ENCODE measurements at regions not wholly inside any gene's neighbourhood (a gene's known extent, or its start where the extent isn't known, plus 50 kb on each side); places are given as distances from the start of the nearest gene placed in this dataset.

DNA sequence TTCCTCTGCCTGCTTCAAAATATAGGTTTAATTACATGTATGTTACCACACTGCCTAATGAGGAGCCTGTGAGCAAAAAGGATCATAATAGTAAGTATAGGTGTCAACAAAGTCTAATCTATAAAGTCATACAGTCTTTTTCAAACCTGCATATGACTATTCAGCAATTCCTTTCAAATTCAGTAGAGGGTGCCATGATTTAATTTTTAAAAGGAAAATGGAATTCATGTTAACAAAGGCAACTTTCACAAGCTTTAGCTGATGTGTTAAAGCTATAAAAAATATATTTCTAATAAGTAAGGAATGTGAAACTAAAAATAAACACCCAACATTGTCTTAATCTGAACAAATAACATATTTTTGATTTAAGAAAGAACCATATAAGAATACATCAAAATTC lies 52.1 kb downstream of the MPP7 start:
- peak; percentile 12 for DNase-seq (ENCODE audit: low spot score)

DNA sequence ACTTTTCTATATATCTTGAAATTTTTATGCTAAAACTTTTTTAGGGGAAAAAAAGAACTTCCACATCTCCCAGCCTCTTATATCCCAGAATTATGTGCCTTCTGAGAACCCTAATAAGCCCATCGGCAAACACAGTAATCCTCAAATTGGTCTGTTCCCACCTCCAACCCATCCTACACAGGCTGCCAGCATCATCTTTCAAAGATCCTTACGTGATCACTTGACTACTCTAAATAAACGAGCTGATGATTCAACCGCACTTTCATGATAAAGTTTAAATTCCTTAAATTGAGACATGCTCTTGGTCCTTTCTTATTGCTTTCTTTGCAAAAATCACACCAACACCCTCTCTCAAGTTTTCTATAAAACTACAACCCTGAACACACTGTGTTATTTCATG lies 52.5 kb downstream of the MPP7 start:
- DNase-seq (ENCODE audit: low spot score): no peak

DNA sequence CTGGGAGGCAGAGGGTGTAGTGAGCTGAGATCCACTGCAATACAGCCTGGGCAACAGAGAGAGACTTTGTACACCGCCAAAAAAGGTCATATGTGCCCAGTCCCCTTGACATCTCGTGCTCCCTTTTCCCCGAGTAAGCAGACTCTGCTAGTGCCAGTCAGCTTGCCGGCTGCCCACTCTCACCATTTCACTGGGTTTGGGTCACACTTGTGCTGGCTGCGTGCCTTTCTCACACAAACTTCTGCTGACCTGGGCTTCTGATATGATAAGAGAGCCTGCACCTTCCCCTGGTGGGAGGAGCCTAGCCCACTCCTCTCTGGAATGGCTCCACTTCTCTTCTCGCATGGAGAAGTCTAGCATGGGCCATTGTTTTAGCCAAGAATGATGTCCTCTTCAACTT lies 53.4 kb downstream of the MPP7 start:
- no peak for DNase-seq (ENCODE audit: low spot score)

DNA sequence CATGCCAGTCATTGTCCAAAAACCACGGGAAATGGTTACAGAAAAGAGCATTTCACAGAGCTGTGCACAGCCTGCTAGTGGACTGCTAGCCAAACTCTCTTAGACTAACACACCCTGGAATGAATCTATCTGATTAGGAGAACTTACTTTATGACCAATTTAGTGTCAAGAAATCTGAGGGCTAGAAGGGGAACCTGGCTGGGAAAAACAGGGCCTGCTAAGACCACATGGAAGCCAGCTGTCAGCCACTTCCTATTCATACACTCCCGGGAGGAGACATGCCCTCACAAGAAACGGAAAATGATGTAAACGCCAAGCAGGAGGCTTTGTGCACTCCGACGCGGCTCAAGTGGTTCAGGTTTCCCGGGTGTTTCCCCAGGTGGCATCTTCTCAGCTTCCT lies 54.8 kb downstream of the MPP7 start:
- no peak for DNase-seq (ENCODE audit: low spot score)

DNA sequence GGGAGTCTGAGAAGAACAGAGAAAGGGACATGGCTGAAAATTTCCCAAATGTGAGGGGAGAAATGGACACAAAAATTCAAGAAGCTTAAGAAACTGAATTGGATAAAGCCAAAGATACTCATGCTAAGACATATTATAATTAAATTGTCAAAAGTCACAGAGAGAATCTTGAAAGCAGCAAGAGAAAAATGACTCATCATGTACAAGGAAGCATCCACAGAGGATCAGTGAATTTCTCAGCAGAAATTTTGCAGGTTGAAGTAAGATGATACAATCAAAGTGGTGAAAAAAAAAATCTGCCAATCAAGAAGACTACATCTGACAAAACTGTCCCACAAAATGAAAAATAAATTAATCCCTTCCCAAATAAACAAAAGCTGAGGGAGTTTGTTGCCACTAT lies 56.8 kb downstream of the MPP7 start:
- no peak for DNase-seq (ENCODE audit: low spot score)

DNA sequence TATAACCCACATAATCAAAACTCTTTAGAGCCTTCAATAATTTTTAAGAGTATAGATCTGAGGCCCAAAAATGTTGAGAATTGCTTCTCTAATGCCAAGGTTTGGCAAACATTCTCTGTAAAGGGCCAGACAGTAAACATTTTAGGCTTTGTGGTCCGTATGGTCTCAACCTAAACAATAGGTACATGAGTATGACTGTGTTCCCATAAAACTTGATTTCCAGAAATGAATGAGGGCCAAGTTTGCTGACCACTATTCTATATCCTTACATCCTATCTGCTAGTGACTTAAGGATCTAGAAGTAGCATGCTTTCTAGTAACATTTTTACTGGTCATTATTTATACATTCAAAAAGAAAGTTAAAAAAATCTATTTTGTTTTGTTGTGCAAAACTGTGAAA lies 58.9 kb downstream of the MPP7 start:
- no peak for DNase-seq (ENCODE audit: low spot score)

DNA sequence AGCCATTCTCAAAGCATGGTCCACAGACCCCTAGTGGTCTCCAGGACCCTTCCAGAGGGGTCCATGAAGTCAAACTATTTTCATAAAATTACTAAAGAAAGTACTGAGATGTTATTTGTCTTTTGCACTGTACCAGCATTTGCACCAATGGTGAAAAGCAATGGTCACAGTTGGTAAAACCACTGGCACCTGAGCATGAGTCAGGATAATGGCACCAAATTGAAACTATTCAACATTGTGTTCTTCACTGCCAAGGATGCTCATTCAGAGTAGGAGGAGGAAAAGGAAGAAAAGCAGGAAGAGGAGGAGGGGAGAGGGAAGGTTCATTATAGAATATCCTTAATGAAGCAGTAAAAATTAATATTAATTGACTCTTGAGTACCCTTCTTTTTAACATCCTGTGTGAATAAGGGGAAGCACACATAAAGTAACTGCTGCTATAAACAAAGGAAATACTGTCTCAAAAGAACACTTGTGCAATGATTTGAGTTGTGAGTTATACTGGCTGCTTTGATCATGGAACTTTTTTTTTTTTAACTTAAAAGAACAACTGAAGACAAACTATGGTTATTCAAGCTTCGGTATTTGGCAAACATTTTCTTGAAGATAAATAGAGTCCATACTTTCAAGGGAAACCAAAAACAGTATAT lies 60.2 kb downstream of the MPP7 start:
- DNase-seq (ENCODE audit: low spot score): no peak

DNA sequence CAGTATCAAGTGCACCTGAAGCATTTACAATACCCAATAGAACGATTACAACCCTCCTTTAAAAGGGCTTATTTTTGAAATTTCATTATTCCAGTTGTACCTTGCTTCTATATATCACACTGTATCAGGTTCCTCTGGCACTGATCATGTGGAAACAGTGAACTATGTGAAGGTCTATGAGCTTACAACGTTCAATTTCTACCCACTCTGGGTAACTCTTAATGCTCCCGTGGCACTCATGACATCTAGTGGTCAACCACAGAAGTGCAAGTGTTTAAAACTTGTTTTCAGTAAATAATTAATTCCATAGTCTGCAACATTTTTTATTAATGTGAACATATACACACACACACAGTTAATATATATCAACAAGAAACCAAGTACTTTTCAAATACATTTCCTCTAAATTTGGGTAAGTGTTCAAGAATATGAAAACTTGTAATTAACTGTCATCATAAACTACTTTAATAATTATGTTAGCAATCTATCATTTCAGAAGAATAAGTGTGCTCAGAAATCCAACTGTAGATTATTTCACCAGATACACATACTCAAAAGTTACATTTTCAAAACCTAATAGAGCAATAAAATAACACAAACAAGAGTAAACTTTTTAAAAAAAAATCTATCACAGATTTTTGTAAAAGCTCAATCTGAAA lies 61.0 kb downstream of the MPP7 start:
- DNase-seq (ENCODE audit: low spot score): peak; percentile 40

DNA sequence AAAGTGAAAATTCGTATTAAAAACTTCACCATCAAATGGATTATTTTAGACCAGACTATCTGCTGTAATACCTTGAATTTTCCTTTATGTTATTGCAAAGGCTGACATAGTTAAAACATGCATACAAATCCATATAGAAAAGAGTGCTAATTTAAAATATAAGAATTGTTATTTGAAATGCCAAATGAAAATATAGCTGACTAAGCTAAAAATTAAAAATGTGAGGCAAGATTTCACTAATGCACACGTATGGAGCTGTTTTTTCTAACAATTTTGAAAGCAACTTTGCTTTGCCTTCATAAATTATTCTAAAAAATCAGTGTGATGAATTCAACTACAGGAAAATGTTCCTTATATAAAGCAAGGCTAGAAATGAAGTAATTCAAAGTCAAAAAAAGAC lies 62.5 kb downstream of the MPP7 start:
- no peak for DNase-seq (ENCODE audit: low spot score)

DNA sequence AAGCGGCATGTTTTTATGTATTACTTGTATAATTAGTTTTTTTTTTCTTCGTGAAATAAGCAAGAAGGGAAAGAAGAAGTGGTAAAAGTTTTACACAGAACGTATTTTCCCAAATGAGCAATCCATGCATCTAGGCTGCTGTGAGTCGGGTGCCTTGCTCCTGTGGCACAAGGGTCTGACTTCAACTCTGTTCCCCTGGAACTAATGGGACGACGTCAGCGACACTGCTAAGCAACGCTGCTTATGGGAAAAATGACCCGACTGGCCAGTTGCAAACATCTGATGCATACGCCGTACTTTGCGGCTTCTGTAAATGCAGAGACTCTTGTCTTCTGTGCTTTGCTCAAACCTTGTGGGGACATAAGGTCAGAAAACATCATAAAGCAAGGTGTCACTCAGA lies 66.3 kb downstream of the MPP7 start:
- DNase-seq (ENCODE audit: low spot score): no peak

DNA sequence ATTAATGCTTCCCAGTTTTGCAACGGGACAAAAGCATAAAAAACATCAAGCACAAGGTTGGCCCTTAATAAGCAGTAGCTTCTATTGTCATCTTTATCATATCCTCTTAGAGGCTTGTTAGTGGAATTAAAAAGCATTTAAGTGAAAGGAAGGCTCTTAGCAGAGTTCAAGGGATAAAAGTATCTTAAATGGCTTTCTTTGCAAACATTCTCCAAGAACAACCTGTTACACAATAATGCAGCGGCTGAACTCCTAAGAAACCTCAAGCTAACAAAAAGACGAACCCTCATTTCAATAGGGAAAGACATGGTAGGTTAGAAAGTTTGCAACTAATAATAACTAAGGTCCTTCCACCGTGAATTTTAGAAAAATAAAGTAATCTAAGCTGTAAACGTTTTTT lies 82.1 kb downstream of the MPP7 start:
- no peak for DNase-seq (ENCODE audit: low spot score)

DNA sequence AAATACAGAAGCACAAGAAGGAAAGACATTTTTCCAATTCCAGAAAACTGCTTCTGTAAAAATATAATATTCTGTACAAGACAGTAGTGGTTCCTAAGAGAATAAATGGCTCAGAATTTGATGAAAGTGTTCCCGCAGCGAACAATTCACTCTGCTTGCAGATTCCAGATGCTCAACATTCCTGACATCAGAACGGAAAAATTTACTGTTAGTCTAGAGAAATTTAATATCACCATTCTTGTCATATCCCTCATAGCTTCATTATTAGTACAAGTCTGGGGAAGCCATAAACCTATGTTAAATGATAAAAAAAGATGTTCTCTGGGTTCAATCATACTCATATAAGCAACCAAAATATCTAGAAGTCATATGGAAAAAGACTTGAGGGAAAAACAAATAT lies 83.6 kb downstream of the MPP7 start:
- DNase-seq (ENCODE audit: low spot score): no peak

DNA sequence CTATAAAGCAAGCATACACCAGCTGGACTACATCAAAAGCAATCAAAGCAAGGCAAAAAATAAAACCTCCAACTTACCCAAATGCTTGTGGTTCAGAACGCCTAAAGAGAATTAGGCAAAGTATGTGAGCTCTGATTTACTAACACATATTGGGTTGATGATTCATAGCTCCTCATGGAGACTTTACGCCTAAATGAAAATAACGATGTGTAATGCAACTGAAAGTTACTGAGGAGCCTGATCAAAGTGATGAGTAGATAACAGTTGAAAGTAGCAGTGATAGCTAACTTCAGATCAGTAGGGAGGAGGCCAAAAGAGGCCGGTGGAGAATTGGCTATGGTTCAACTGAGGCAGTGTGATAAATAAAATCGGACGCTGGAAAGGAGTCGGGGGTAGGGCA lies 85.0 kb downstream of the MPP7 start:
- no peak for DNase-seq (ENCODE audit: low spot score)

DNA sequence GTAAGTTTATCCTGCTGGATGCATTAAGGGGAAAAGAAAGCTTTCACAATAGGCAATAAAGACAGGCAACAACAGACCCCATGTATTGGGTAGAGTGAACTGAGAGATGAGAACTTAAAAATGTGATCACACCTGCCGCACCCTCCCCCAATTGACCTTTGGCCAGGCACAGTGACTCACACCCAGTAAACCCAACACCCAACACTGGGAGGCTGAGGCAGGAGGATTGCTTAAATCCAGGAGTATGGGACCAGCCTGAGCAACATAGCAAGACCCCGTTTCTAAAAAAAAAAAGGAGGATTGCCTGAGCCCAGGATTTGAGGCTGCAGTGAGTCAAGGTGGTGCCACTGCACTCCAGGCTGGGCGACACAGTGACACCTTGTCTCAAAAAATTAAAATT lies 86.9 kb downstream of the MPP7 start:
- no peak for DNase-seq (ENCODE audit: low spot score)

DNA sequence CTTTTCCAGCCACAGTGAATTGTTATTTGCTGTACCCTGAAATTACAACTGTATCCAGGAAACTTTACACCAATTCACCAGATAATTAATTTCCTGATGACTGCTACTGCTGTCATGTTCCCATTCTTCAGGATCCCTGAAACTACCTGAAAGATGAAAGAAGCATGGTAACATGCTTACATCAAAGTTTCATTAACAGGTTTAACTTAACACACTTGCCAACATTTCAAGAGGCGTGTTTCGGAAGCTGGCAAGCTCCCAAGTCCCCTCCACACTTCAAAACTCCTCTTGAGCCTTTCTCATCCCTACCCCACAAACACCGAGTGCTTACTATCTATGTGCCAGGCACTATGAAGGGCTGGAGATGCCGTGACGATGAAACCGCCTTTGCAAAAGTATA lies 88.6 kb downstream of the MPP7 start:
- no peak for DNase-seq (ENCODE audit: low spot score)

DNA sequence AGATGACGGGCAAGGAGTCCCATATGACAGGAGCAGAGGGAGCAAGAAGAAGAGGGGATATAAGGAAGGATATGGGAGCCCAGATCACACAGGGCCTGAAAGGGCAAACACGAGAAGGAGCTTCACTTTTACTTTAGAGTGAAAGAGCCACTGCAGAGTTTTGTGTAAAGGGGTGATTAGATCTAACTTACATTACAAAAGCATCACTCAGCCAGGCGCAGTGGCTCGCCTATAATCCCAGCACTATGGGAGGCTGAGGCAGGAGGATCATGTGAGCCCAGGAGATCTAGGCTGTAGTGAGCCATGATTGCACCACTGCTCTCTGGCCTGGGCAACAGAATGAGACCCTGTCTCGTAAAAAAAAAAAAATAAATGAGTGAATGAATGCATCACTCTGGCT lies 91.1 kb downstream of the MPP7 start:
- no peak for DNase-seq (ENCODE audit: low spot score)

DNA sequence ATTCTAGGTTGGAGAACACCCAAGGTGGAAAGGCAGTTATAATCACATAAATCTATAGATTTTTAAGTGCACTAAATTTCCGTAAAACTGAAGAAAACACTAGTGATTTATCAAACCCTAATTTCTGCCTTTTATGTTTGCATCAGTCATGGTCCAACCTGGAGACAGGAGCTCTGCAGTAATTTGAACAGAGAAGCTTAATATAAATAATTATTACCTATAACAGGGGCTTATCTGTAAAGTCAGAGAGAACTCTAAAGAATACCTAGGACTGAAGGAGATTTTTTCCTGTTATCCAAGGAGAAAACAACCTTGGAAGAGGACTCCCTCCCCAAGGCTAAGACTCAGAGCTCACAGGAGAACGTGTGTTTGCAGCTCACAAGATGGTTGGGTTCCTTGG lies 95.1 kb downstream of the MPP7 start:
- no peak for DNase-seq (ENCODE audit: low spot score)

DNA sequence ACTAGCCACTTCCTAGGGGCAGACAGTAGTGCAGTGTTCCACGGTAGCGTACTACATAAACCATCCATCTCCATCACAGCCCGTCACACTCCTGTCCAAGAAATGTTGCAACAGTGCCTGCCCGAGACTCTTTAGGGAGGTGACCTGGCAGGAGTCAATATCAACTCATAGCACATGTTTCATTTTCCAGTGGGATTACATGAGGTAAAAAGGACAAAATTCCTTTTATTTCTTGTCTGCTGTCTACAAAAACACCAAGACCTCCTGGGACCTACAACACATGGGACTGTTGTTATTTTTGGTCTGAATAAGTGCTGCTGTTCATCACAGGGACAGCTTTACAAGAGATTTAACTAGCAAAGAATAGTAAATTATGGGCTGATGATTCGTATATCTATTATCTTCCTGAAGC lies 99.9 kb downstream of the MPP7 start:
- DNase-seq (ENCODE audit: low spot score): no peak

DNA sequence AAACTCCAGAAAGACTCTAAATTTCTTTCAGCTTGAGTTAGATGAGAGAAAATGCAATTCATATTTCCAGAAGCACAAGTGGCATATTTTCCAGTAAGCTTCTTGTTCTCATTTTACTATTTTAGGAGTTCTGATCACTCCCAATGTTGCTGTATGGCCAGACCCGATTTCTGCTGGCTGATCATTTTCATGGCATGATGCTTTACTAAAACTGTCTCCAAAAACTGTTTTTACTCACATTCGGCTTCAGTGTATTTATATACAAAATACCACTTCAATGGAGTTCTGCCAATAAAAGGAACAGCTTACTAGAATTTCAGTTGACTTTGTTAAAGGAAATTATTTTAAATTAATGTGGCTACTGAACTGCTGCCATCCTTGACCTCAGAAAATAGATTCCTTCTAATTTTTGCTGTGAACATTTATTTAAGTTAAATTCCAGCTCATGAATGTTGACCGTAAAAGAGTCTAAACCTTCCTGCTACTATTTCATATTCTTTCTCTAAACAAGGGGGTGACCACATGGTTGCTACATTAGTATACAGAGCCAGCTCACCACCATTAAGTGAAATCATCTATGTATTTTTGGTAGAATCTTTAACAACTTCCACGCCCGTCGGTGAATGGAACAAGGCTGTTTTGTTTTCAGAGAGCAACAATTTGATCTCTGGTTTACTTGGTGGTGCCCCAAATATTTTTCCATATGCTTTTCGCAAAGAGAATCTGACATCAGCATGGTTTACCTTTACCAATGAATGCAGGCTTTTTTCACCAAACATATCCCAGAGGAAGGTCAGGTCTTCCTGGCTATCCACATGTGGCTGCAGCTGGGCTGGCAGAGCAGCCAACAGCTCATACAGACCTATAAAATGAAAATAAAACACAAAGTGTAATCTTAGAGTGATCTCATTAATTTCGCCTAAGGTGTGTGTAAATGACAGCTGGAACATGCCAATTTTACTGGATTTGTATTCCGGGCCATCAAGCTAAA lies 101.2 kb downstream of the MPP7 start:
- no peak for DNase-seq (ENCODE audit: low spot score)

DNA sequence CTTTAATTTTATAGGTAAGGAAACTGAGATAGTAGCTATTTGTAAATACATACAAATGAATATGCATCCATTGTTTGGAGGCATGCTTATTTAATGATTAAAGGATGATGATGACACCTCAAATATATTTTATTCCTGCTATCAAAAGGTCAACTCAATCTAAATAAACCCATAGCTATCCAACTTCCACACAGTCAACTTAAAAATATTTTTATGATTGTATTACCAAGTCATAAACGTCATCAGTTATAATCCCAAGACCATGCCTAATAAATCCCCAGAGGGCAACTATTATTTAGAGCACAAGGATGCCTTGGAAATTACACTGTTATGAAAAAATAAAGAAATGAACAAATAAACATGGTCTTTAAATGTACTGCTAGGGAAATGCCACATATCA lies 102.1 kb downstream of the MPP7 start:
- no peak for DNase-seq (ENCODE audit: low spot score)

DNA sequence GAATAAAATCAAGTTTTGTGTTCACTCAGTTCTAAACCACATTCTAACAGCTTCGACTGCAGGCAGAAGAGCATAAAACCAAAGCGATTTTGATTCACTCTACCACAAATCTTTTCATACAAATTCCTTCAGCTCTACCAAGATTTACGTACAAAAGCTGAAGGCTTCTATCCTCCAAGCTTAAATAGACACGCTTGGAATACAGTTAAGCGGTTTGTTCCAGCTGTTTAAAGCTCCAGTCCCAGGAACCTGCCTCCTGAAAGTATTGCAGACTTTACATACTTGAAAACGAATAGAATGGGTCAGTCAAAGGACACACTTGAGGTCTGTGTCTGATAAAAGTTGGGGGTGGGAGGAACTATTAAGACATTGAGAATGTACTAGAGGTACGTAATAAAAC lies 102.9 kb downstream of the MPP7 start:
- no peak for DNase-seq (ENCODE audit: low spot score)

DNA sequence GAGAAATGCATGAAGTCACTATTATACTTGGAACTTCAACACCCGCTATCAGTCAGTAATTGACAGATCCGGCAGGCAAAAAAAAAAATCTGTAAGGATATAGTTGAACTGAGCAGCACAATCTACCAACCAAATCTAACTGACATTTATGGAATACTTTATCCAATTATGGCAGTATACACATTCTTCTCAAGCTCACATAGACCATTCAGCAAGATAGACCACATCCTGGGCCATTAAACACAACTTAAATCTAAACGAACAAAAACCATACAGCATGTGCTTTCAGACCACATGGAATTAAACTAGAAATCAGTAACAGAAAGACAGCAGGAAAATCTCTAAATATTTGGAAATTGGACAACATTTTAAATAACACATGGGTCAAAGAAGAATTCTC lies 112.7 kb downstream of the MPP7 start:
- no peak for DNase-seq (ENCODE audit: low spot score)

DNA sequence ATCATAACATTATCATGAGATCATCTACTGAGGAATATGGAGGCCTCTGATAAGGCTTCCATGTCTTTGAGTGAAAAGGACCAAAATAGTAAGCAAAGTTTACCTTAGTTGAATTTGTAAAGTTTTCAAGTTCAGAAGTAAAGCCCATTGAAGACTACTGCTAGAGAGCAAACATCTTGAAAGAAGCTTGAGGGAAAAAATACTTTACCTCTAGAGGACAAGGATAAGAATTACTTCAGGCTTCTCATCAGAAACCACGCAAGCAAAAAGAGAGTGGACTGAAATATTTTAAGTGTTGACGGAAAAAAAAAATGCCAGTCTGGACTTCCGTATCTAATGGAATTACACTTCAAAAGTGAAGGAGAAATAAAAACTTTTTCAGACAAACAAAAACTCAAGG lies 114.3 kb downstream of the MPP7 start:
- DNase-seq (ENCODE audit: low spot score): no peak
